Stimulated activated naive B cell treated with anti-CD40 and anti-IgM and Interleukin-4, amounts not matched to agents 10 μg/mL and 1 μg/mL and 100 μg/mL, for 72 hours (primary cell): ENCODE measurements at regions not wholly inside any gene's neighbourhood (a gene's known extent, or its start where the extent isn't known, plus 50 kb on each side); places are given as distances from the start of the nearest gene placed in this dataset.

Experiments
- ATAC-seq, 2 donors: fragments of 150-1000 bp; cut with Tn5 transposase; replicated peaks; 2 replicates each; pipeline ENCODE4 v1.10.0; 2021; ENCODE audit warnings: moderate library complexity in 1 of 2
- DNase-seq: peaks from one replicate; pipeline ENCODE4 v3.0.0; 2021
- H3K27ac Mint-ChIP-seq: one replicate; pipeline ENCODE4 v1.8.0; 2022; ENCODE audit warnings: mild to moderate bottlenecking, mixed read lengths
- H3K27me3 Mint-ChIP-seq, 2 donors: one replicate each; pipeline ENCODE4 v1.8.0; 2022; ENCODE audit warnings: mixed read lengths in 2 of 2
- H3K36me3 Mint-ChIP-seq, 2 donors: one replicate each; pipeline ENCODE4 v1.8.0; 2022; ENCODE audit warnings: mixed read lengths in 2 of 2, mild to moderate bottlenecking in 1 of 2
- H3K4me1 Mint-ChIP-seq, 2 donors: one replicate each; pipeline ENCODE4 v1.8.0; 2022; ENCODE audit warnings: mixed read lengths in 2 of 2, mild to moderate bottlenecking in 1 of 2
- H3K4me3 Mint-ChIP-seq, 2 donors: one replicate each; pipeline ENCODE4 v1.8.0; 2022; ENCODE audit warnings: mild to moderate bottlenecking in 2 of 2, mixed read lengths in 2 of 2, moderate library complexity in 1 of 2
- H3K9me3 Mint-ChIP-seq, 2 donors: one replicate each; pipeline ENCODE4 v1.8.0; 2022; ENCODE audit warnings: mixed read lengths in 2 of 2, mild to moderate bottlenecking in 1 of 2

- DNase-seq (no peak), ATAC-seq (no peak)
- no peak overlapping the region for H3K27ac Mint-ChIP-seq
- peaks cover 9 to 17% of the 10 kb centered on the region in 2 donors for H3K9me3 Mint-ChIP-seq
- H3K36me3 Mint-ChIP-seq, result no peaks in the 10 kb centered on the region
- H3K4me3 Mint-ChIP-seq, result no peak overlapping the region
- peaks cover 41 to 68% of the 10 kb centered on the region in 2 donors for H3K27me3 Mint-ChIP-seq
- no peaks in the 10 kb centered on the region for H3K4me1 Mint-ChIP-seq
Observed at GRCh38 chr10:120978589-120979252, 127.6 kb downstream of the WDR11 start.

GRCh38 chr10:120979435-120980278 is 128.5 kb downstream of the WDR11 start:
- Mint-ChIP-seq H3K4me3 (peak overlapping the region in 1 of 2 donors; percentile 42), H3K27me3 (peaks cover 37 to 59% of the 10 kb centered on the region in 2 donors), H3K4me1 (no peaks in the 10 kb centered on the region), H3K27ac (no peak overlapping the region), H3K9me3 (peaks cover 6 to 8% of the 10 kb centered on the region in 2 donors), H3K36me3 (no peaks in the 10 kb centered on the region)
- ATAC-seq (peak in 1 of 2 donors; percentile 20), DNase-seq (no peak)

- H3K4me3 Mint-ChIP-seq, result no peak overlapping the region
- H3K9me3 Mint-ChIP-seq, result peaks cover 3 to 8% of the 10 kb centered on the region in 2 donors
- H3K36me3 Mint-ChIP-seq, result no peaks in the 10 kb centered on the region
- no peak overlapping the region for H3K27ac Mint-ChIP-seq
- no peak for ATAC-seq
- no peaks in the 10 kb centered on the region for H3K4me1 Mint-ChIP-seq
- no peak for DNase-seq
- H3K27me3 Mint-ChIP-seq, result peaks cover 34 to 55% of the 10 kb centered on the region in 2 donors
Observed at GRCh38 chr10:120980279-120981255, 129.4 kb downstream of the WDR11 start.

GRCh38 chr10:120981601-120982391 is 130.6 kb downstream of the WDR11 start:
- DNase-seq (no peak), ATAC-seq (no peak)
- Mint-ChIP-seq H3K4me1 (no peaks in the 10 kb centered on the region), H3K27me3 (peaks cover 34 to 49% of the 10 kb centered on the region in 2 donors), H3K36me3 (no peaks in the 10 kb centered on the region), H3K9me3 (peaks cover 0 to 9% of the 10 kb centered on the region in 2 donors), H3K4me3 (no peak overlapping the region), H3K27ac (no peak overlapping the region)

- Mint-ChIP-seq H3K27me3 (peaks cover 32 to 48% of the 10 kb centered on the region in 2 donors), H3K9me3 (peaks cover 0 to 13% of the 10 kb centered on the region in 2 donors), H3K4me1 (peaks cover 0 to 2% of the 10 kb centered on the region in 2 donors), H3K36me3 (no peaks in the 10 kb centered on the region), H3K4me3 (no peak overlapping the region), H3K27ac (no peak overlapping the region)
- DNase-seq, result no peak
- ATAC-seq, result no peak
Observed at GRCh38 chr10:120982507-120982906, 131.3 kb downstream of the WDR11 start.

GRCh38 chr10:120983721-120984120 is 132.6 kb downstream of the WDR11 start:
- Mint-ChIP-seq H3K4me1 (peaks cover 0 to 2% of the 10 kb centered on the region in 2 donors), H3K27me3 (peaks cover 22 to 43% of the 10 kb centered on the region in 2 donors), H3K9me3 (peaks cover 5 to 15% of the 10 kb centered on the region in 2 donors), H3K36me3 (no peaks in the 10 kb centered on the region), H3K4me3 (no peak overlapping the region), H3K27ac (no peak overlapping the region)
- DNase-seq (no peak), ATAC-seq (no peak)

- Mint-ChIP-seq H3K4me1 (peaks cover 0 to 2% of the 10 kb centered on the region in 2 donors), H3K36me3 (no peaks in the 10 kb centered on the region), H3K27me3 (peaks cover 22 to 40% of the 10 kb centered on the region in 2 donors), H3K4me3 (no peak overlapping the region), H3K9me3 (peaks cover 7 to 19% of the 10 kb centered on the region in 2 donors), H3K27ac (no peak overlapping the region)
- no peak for DNase-seq
- ATAC-seq, result no peak
Observed at GRCh38 chr10:120984221-120984620, 133.1 kb downstream of the WDR11 start.

GRCh38 chr10:120987359-120987758 is 136.2 kb downstream of the WDR11 start:
- H3K9me3 Mint-ChIP-seq, result peaks cover 17 to 31% of the 10 kb centered on the region in 2 donors
- ATAC-seq (peak in 1 of 2 donors; percentile 38), DNase-seq (no peak)
- peaks cover 0 to 2% of the 10 kb centered on the region in 2 donors for H3K4me1 Mint-ChIP-seq
- no peaks in the 10 kb centered on the region for H3K36me3 Mint-ChIP-seq
- H3K27me3 Mint-ChIP-seq, result peaks cover 4 to 14% of the 10 kb centered on the region in 2 donors
- H3K4me3 Mint-ChIP-seq, result no peak overlapping the region
- no peak overlapping the region for H3K27ac Mint-ChIP-seq

GRCh38 chr10:120988751-120989150 is 137.6 kb downstream of the WDR11 start:
- no peaks in the 10 kb centered on the region for H3K36me3 Mint-ChIP-seq
- ATAC-seq (no peak), DNase-seq (no peak)
- peaks cover 19 to 31% of the 10 kb centered on the region in 2 donors for H3K9me3 Mint-ChIP-seq
- no peak overlapping the region for H3K27ac Mint-ChIP-seq
- H3K4me3 Mint-ChIP-seq, result no peak overlapping the region
- H3K27me3 Mint-ChIP-seq, result peaks cover 0 to 8% of the 10 kb centered on the region in 2 donors
- H3K4me1 Mint-ChIP-seq, result peaks cover 0 to 2% of the 10 kb centered on the region in 2 donors

GRCh38 chr10:120989279-120989678 is 138.1 kb downstream of the WDR11 start:
- ATAC-seq (no peak), DNase-seq (no peak)
- Mint-ChIP-seq H3K4me1 (peaks cover 0 to 2% of the 10 kb centered on the region in 2 donors), H3K4me3 (no peak overlapping the region), H3K36me3 (no peaks in the 10 kb centered on the region), H3K27me3 (peaks cover 0 to 8% of the 10 kb centered on the region in 2 donors), H3K27ac (no peak overlapping the region), H3K9me3 (peaks cover 19 to 32% of the 10 kb centered on the region in 2 donors)

- DNase-seq (no peak), ATAC-seq (no peak)
- Mint-ChIP-seq H3K9me3 (peaks cover 21 to 30% of the 10 kb centered on the region in 2 donors), H3K4me3 (no peak overlapping the region), H3K27me3 (peaks cover 0 to 8% of the 10 kb centered on the region in 2 donors), H3K27ac (no peak overlapping the region), H3K36me3 (no peaks in the 10 kb centered on the region), H3K4me1 (peaks cover 0 to 2% of the 10 kb centered on the region in 2 donors)
Observed at GRCh38 chr10:120989996-120990598, 138.9 kb downstream of the WDR11 start.

GRCh38 chr10:120990831-120991230 is 139.7 kb downstream of the WDR11 start:
- no peak overlapping the region for H3K4me3 Mint-ChIP-seq
- no peaks in the 10 kb centered on the region for H3K36me3 Mint-ChIP-seq
- no peak for DNase-seq
- H3K27me3 Mint-ChIP-seq, result peaks cover 0 to 8% of the 10 kb centered on the region in 2 donors
- H3K27ac Mint-ChIP-seq, result no peak overlapping the region
- peaks cover 21 to 30% of the 10 kb centered on the region in 2 donors for H3K9me3 Mint-ChIP-seq
- H3K4me1 Mint-ChIP-seq, result peaks cover 0 to 2% of the 10 kb centered on the region in 2 donors
- no peak for ATAC-seq

- H3K4me1 Mint-ChIP-seq, result no peaks in the 10 kb centered on the region
- no peaks in the 10 kb centered on the region for H3K36me3 Mint-ChIP-seq
- ATAC-seq (no peak), DNase-seq (no peak)
- H3K9me3 Mint-ChIP-seq, result peaks cover 22 to 33% of the 10 kb centered on the region in 2 donors
- peaks cover 4 to 7% of the 10 kb centered on the region in 2 donors for H3K27me3 Mint-ChIP-seq
- H3K27ac Mint-ChIP-seq, result no peak overlapping the region
- no peak overlapping the region for H3K4me3 Mint-ChIP-seq
Observed at GRCh38 chr10:120993089-120993488, 141.9 kb downstream of the WDR11 start.
